ENCODE measurements at regions not wholly inside any gene's neighbourhood (a gene's known extent, or its start where the extent isn't known, plus 50 kb on each side); places are given as distances from the start of the nearest gene placed in this dataset.
"Not testable (repeated sequence)": the region's sequence is repeated elsewhere in the genome, so short reads cannot be mapped to it uniquely, and the experiment has no call there.

DNA sequence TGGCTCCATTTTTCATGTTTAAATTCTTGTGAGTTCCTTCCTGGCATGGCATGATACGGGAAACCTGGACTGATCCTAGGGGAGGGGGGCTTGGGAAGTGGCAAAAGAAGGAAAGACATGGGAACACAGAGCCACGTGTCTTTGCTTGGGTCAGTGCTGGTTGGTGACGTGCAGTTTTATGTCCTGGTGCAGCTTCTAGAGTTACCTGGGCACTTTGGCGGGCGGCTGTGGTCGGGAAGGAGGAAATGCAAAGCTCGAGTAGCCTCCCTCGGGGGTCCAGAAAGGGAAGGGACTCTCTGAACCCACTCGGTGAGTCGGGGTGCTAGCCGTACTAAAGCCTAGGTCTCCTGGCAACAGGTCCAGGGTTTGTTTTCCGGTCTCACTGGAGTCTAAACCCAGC, 94.6 kb downstream of the APOB start:
- DNase-seq (ENCODE audit: low read depth), result no peak
- no peak overlapping the region for H3K4me3 ChIP-seq (ENCODE audit: low read depth, low read length)

DNA sequence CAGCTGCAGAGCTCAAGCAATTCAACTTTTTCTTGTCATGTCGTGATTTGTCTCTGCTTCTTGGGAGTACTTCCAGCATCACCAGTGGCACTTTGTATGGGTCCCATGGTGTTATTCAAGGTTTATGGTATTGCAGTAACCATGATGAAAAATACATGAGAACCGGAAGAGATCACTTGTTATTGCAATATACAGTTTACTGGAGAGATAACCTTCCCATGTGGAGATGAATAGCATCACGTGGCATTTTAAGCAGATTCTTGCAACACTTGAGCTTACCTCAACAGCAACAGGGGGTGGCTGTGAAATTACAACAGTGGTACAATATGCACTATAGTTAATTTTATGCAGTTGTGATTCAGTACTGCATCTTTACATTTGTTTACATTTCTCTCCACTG, 97.4 kb downstream of the APOB start:
- no peak overlapping the region for H3K4me3 ChIP-seq (ENCODE audit: low read depth, low read length)
- DNase-seq (ENCODE audit: low read depth), result no peak

DNA sequence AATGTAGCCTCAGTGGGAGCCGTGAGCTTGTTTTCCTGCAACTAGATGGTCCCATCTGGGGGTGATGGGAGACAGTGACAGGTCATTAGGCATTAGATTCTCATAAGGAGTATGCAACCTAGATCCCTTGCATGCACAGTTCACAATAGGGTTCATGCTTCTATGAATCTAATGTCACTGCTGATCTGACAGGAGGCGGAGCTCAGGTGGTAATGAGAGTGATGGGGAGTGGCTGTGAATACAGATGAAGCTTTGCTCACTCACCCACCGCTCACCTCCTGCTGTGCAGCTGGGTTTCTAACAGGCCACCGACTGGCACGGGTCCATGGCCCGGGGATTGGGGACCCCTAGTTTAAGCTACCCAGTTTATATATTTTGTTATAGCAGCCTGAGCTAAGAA, 100.2 kb downstream of the APOB start:
- DNase-seq (ENCODE audit: low read depth), result not testable (repeated sequence)

DNA sequence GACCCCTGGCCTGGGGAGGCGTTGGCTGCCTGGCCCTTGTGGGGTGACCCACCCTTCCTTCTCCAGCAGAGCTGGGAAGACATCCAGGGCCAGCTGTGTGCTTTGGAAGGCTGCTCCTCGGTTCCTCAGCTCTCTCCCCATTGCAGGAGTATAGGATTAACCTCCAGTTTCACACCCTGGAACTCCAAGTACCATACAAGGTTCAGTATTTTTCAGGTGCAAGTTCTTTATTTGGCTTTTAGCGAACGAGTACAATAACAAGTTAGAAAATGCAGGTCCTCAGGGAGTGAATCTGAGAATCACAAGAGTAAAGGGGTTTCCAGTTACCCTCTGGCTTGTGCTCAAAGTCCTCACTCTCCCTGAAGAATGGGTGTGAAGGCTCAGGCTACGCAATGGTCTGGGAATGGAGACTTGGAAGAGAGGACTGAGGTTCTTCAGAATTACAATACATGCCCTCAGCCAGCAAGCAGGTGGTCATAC, 101.2 kb downstream of the APOB start:
- H3K4me3 ChIP-seq (ENCODE audit: low read depth, low read length), result no peak overlapping the region
- DNase-seq (ENCODE audit: low read depth), result no peak

More for the DNA sequence above, 100.2 kb downstream of the APOB start:
- H3K4me3 ChIP-seq (ENCODE audit: low read depth, low read length), result not testable (repeated sequence)

DNA sequence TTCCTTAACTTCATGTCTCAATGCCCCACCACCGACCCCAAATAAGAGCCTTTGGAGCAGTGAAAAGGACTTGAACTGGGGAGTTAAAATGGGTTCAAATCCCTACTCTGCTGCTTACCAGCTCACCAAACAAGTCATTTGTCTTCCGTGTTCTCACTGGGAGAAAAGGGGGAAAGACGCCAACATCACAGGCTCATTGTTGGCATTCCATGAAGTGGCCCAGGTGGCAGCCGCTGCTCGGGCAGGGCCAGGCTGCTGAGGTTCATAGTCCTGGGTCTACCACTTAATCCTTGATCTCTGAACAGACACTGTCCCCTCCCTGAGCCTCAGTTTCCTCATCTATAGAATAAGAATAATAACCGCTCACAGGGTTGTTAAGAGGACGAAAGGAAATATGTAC, 103.0 kb downstream of the APOB start:
- no peak overlapping the region for H3K4me3 ChIP-seq (ENCODE audit: low read depth, low read length)
- DNase-seq (ENCODE audit: low read depth), result no peak

DNA sequence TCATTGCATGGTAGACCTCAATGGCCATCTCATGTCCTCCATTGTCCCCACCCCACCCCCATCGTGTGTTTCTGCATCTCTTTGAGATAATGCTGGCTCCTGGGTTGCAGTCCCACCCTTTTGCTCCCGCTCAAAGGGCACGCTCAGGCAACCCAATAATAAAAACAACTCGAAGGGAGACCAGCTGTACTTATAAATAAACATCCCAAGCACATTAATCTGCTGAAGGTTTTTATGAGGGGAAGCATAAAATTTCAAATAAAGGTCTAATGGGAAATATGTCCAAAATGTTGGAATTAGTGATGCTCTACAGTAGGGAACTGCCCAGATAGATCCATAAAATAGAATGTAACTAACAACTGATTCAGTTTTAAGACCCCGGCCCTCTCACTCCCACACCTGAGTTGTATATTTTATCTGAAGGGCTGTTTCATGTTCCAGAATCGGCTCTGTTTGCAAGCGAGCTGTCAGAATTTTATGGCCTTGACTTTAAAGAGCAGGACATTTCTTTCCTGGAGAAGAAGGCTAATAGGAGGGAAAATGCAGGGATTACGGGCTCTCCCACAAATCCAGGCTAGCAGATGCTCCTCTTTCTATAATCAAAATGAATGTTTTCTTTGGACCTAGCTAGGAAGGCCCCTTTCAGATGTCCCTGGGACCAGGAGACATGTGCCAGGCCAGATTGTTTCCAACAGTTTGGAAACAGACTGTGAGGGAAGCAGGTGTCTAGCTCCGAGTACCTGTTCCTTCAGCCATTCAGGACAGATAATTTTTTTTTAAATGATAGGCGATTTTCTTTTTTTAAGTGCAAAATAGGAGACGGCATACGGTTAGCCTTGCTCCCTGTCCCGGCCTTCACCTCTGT, 103.7 kb downstream of the APOB start:
- no peak for DNase-seq (ENCODE audit: low read depth)
- no peak overlapping the region for H3K4me3 ChIP-seq (ENCODE audit: low read depth, low read length)

DNA sequence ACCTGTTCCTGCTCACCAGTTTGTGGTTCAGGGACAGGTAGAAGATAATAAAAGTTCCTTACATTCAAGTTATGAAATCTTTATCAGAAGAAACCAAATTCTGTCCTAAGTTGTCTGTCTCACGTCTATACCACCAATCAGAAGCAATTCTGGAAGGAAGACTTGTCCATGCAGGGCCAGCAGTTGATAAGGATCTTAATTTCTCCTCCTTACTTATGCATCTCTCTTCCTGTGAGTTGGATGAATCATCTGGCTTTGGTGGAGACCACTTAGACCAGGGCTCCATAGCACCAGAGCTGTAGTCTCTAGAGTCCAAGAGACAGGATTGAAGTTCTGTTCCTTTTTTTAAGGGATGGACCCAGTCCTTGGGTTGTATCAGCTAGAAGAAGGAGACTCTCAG, 106.5 kb downstream of the APOB start:
- no peak for DNase-seq (ENCODE audit: low read depth)

DNA sequence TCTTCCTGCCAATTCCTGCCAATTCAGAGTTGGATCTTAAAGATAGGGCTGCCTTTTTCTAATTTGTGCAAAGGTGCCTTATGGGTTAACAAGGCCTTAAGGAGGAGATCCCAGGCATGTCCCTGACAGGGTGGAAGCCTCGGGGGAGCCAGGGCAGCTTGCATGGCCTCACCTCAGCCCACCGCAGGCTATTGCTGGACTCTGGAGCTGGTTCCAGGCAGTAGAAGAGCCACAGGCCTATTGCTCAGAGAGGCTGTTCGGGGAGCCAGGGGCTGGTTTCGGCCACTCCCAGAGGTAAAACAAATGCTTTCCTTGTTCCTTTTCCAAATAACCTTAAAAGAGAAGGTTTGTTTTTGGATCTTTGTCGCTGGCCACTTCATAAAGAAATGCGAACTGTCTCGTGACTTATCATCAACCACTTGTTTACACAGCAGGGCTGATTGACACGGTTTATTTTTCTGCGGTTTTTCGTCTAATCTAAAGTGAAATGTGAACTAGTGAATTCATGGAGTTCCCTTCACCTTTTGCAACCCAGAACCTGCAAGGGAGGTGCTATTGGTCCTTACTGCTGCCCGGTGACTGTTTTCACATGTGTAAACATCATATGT, 108.6 kb downstream of the APOB start:
- no peak overlapping the region for H3K4me3 ChIP-seq (ENCODE audit: low read depth, low read length)

More for the DNA sequence above, 106.5 kb downstream of the APOB start:
- no peak overlapping the region for H3K4me3 ChIP-seq (ENCODE audit: low read depth, low read length)

DNA sequence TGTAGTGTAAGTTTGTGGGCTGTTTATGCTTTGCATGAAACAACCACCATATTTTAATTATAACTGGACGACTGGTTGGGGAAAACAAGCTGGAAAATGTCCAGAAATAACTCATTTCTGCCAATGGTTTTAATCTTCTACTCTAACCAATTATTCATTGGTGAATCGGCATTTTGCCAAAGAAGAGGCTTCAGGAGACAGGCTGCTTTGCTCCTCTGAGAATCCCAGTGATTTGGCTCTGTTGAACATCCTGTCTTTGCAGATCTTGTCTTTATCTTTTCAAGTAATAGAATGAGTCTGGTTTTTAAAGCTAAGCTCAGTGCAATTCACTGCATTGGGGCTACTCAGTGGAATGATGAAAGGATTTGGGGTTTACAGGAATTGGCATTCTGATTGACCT, 109.6 kb downstream of the APOB start:
- H3K4me3 ChIP-seq (ENCODE audit: low read depth, low read length), result no peak overlapping the region
- no peak for DNase-seq (ENCODE audit: low read depth)

More for the DNA sequence above, 108.6 kb downstream of the APOB start:
- no peak for DNase-seq (ENCODE audit: low read depth)

DNA sequence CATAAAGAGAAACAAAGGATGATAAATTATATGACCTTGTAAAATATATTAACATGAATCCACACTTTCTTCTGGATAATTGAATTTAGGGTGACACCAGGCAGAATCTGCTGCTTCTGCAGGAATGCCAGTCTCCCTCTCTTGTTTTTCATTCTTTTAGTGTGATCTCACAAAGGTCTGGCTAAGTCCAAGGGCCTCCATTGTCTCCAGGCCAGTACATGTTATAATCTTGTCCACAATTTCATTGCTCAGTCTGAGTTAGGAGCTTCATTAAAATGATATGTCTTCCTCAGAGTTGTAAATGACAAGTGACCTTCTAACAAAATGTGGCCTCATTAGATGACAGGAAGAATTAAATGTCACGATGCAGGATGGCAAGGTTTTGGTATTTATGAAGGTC, 110.2 kb downstream of the APOB start:
- no peak overlapping the region for H3K4me3 ChIP-seq (ENCODE audit: low read depth, low read length)
- no peak for DNase-seq (ENCODE audit: low read depth)

DNA sequence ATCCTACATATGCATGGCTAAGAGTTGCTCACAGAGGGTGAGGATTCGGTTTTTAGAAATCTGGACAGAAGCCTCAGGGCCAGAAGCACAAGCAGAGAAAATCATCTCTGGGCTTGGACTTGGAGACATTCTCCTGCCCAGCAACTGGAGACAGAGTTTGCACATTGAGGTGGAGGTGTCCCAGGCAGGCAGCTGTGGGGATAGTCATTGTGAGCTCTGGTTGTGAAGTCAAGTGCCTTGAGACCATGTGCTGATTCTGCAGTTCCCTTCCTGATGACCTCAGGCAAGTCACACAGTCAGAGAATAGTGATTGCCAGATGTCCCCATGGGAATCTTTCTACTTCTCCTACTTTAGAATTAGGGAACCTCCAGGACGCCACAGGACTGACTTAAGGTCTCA, 108.4 kb upstream of the LDAH start:
- no peak overlapping the region for H3K4me3 ChIP-seq (ENCODE audit: low read depth, low read length)
- DNase-seq (ENCODE audit: low read depth), result no peak

DNA sequence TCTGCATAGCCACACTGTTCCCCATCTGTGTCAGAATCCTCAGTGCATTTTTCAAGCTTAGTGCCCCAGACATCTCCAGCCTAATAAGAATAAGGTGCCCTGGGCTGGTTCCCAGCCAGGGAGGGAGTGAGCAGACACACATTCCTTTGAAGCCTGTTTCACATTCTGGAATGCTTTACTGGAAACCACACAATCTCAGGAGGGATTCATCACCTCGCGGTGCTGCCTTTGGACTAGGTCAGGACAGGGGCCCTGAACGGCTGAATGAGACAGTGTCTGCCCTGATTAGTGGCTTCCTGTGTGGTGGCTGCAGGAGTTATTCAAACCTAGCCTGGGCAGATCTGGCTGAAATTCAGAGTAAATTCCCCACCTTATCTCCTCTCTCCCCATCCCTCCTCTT, 108.0 kb upstream of the LDAH start:
- H3K4me3 ChIP-seq (ENCODE audit: low read depth, low read length), result no peak overlapping the region
- peak; percentile 2 for DNase-seq (ENCODE audit: low read depth)

DNA sequence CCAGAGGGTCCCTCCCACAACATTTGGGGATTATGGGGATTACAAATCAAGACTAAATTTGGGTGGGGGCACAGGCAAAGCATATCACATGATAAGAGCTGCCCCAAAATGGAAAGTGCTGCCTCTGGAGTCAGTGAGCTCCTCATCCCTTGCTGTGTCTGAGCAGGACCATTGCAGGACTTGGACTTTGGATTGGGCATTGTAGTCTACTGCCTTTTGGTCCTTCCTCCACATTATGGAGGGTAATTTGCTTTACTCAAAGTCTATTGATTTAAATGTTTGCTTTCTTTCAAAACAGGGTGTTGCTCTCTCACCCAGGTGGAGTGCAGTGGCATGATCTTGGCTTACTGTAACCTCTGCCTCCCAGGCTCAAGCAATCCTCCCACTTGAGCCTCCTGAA, 106.8 kb upstream of the LDAH start:
- no peak overlapping the region for H3K4me3 ChIP-seq (ENCODE audit: low read depth, low read length)
- DNase-seq (ENCODE audit: low read depth), result no peak

DNA sequence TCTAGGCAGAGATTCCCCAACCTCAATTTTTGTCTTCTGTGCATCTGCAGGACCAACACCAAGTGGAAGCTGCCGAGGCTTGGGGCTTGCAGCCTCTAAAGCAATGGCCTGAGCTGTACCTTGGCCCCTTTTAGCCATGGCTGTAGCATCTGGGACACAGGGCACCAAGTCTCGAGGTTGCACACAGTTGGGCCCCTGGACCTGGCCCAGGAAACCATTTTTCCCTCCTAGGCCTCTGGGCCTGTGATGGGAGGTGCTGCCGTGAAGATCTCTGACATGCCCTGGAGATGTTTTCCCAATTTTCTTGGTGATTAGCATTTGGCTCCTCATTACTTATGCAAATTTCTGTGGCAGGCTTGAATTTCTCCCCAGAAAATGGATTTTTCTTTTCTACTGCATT, 105.7 kb upstream of the LDAH start:
- no peak overlapping the region for H3K4me3 ChIP-seq (ENCODE audit: low read depth, low read length)
- no peak for DNase-seq (ENCODE audit: low read depth)

DNA sequence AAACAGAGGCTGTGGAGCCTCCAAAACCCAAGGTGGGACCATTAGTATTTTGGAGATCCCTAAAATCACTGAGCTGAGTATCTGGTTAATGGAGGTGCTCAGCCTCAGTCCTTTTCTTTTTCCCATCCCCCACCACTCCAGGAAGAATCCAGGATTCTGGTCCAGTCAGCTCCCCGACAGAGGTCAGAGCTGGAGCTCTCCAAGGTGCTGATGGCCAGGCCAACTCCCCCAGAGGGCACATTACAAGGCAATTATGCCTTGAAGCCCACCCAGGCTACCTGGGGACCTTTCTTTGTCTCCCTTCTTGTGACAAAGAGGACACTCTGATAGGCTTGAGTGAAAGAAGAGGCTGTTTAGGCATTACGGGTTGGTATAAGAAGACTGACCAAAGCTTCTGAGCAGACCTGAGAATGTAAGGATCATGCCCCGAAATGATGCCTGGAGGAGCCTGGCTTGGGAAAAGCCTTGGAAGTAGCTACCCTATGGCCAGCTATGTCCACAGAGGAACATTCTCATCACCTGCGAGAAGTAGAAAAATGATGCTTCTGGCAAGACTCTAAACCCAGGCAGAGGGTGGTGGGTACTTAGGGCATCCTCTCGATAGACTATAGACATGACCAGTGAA, 102.5 kb upstream of the LDAH start:
- no peak overlapping the region for H3K4me3 ChIP-seq (ENCODE audit: low read depth, low read length)
- DNase-seq (ENCODE audit: low read depth), result no peak

DNA sequence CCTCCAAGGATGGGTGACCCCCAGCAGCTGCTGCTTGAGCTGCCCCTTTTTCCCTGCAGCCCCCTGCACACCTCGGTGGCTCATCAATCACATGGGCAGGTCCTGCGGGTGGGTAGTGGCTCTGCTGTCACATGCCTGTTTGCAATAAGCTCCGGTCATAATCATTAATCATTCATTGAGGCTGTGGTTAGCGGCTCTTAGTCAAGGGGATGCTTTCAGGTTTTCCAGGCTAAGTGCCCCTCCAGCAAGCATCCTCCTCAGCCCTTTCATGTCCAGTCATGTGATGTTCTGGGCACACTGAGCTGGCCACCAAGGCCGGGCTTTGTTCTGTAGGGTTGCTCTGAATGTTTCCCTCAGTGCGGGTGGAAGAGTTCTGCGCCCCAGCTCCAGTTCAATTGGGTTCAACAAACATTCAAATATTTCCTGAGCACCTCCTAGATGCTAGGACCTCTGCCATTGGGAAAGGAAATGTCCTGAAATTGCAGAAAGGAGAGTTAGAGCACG, 96.4 kb upstream of the LDAH start:
- DNase-seq (ENCODE audit: low read depth), result no peak
- H3K4me3 ChIP-seq (ENCODE audit: low read depth, low read length), result no peak overlapping the region

DNA sequence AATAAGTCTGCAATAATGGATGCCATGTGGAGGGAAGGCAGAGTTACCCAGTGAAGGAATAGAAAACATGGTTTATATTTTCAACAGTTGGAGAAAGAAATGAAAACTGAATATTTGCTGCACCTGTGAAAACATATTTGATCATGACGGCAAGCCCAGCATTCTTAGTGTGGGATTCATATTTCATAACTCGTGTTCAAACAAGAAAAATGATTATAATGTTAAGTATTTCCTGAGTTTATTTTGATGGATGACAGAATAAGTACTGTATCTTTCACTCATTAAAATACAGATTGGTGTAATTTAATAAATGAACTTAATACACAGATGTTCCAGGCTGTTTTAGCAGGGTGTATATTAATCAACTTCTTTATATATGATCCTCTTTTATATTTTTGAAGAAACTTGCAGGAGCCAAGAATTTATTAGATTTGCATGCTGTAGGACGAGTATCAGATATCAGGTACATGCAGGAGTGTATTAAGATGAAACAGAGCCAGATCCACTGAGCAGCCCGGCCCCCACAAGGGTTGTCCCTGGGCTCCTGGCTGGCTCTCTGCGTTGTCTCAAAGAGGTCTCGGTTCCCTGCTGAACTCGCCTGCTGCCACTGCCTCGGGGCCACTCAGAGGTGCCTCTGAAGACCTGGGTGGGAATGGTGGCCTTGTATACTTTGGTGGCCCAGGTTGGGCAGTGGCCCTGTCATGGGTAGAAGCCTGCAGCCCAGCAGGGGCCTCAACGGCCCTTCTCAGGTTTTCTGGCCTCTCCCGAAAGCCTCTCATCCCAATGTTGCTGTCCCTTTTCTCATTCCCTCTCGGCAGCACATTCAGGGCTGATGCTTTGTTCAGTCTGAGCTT, 95.0 kb upstream of the LDAH start:
- DNase-seq (ENCODE audit: low read depth), result no peak
- H3K4me3 ChIP-seq (ENCODE audit: low read depth, low read length), result no peak overlapping the region

DNA sequence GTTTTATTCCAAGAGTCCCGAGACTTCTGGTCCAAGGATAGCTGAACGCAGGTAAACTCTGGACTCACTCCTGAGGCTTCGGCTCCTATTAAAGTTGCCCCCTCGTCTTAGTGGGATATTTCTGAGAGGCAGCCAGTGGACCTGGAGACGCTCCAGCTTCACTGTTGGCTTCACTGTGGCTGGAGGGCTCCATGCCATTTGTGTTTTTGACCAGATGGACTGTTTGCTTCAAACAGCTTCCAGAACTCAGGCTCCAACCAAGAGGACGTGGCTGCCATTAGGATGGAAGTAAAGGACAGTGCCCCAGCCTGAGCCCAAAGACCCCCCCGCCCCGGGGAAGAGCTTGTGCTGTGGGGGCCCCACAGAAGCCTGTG, 94.4 kb upstream of the LDAH start:
- H3K4me3 ChIP-seq (ENCODE audit: low read depth, low read length), result no peak overlapping the region
- DNase-seq (ENCODE audit: low read depth), result no peak

DNA sequence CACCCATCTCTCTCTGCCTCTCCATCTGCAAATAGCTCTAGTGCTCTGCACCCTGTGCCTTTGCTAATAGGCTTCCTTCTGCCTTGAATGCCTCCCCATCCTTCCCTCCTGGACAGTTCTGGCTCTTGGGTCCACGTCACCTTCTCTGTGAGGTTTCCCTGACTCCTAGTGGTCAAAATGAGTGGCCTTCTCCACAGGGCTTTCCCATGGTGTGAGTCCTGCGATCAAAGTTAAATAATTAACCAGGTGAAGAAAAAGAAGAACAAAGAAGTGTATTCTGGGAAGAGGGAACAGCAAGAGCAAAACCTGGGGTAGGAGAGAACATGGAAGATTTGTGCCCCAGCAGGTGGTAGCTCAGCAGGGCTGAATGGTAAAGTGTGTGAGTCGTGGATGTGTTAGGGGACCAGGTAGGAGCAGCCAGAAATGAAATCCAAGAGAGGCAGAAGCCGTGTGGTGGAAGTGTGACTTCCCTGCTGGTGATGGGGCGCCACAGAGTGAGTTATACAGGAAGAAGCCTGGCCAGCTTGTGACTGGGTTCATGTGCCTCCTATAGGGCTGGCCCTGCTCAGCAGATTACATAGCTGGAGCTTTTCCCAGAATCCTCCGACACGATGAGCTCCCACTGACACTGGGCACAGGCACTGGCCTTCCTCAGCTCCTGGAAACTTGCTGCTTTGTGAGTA, 93.8 kb upstream of the LDAH start:
- no peak for DNase-seq (ENCODE audit: low read depth)
- H3K4me3 ChIP-seq (ENCODE audit: low read depth, low read length), result no peak overlapping the region

Measured in skeletal muscle cell (primary cell).